ENCODE measurements at regions not wholly inside any gene's neighbourhood (a gene's known extent, or its start where the extent isn't known, plus 50 kb on each side); places are given as distances from the start of the nearest gene placed in this dataset.
"Not testable (repeated sequence)": the region's sequence is repeated elsewhere in the genome, so short reads cannot be mapped to it uniquely, and the experiment has no call there.

DNA sequence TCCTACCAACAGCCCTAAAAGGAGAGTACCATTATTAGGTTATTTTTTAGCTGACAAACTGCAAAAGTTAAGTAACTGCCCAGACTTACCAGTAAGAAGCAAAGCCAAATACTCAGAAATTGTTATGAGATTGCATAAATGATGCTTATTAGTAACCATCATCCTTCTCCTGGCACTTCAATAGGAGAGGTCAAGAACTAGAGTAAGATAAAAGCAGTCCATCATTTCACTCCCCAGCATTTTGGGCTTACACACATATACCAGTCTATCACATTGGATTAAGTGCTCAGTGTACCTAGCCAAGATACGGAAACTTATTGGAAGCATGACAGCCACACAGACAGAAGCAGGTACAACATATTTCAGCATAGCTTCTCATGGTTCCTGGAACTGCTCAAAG, 142.8 kb upstream of the EGR2 start:
- Mint-ChIP-seq H3K9me3 (peaks cover 0 to 1% of the 10 kb centered on the region in 2 donors), H3K36me3 (ENCODE audit: insufficient read depth in 2 of 2) (no peaks in the 10 kb centered on the region), H3K27me3 (ENCODE audit: low read depth) (peaks cover 68% of the 10 kb centered on the region), H3K4me1 (ENCODE audit: low read depth) (no peaks in the 10 kb centered on the region), H3K27ac (no peak overlapping the region), H3K4me3 (no peak overlapping the region)
- no peak for DNase-seq
- ATAC-seq (replicated peaks in 1 of 2): no peak

DNA sequence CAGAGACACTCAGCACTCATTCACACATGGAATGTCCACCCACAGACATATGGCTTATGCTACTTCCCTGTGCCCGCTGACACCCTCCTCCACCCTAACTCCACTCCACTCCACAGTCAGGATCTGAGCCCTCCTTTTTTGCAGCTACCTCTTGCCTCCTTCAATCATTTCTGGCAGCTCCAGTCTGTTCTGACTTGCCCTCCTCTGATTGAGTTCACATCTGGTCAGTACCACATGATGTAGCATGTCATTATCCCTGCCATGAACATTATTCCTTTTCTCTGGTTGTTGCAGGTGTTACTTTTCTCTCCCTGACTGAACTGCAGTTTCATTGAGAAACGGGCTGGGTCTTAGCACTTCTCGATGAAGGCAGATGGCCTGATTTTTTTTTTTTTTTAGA, 130.1 kb upstream of the EGR2 start:
- Mint-ChIP-seq H3K9me3 (peaks cover 0 to 3% of the 10 kb centered on the region in 2 donors), H3K36me3 (ENCODE audit: insufficient read depth in 2 of 2) (peaks cover 2 to 3% of the 10 kb centered on the region in 2 donors), H3K4me1 (ENCODE audit: low read depth) (no peaks in the 10 kb centered on the region), H3K4me3 (no peak overlapping the region), H3K27ac (no peak overlapping the region), H3K27me3 (ENCODE audit: low read depth) (peaks cover 40% of the 10 kb centered on the region)
- ATAC-seq (replicated peaks in 1 of 2) (no peak), DNase-seq (no peak)

DNA sequence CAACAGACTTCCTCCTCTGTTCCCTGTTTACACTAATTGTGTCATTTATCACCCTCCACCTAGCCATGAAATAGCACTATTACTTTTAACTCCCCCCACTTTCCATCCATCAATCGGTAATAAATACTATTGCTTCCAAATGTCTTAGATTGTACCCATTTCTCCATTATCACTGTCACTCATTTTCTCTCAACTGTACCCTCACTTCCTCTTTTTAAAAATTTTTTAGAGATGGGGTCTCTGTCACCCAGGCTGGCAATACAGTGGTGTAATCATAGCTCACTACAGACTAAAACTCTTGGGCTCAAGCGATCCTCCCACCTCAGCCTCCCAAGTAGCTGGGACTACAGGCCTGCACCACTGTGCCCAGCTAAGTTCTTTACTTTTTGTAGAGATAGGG, 123.5 kb upstream of the EGR2 start:
- H3K27ac Mint-ChIP-seq: no peak overlapping the region
- peaks cover 8% of the 10 kb centered on the region for H3K4me1 Mint-ChIP-seq (ENCODE audit: low read depth)
- no peak overlapping the region for H3K4me3 Mint-ChIP-seq
- H3K9me3 Mint-ChIP-seq: peaks cover 0 to 2% of the 10 kb centered on the region in 2 donors
- H3K27me3 Mint-ChIP-seq (ENCODE audit: low read depth): peaks cover 66% of the 10 kb centered on the region
- H3K36me3 Mint-ChIP-seq (ENCODE audit: insufficient read depth in 2 of 2): no peaks in the 10 kb centered on the region
- ATAC-seq (replicated peaks in 1 of 2): no peak
- DNase-seq: no peak

DNA sequence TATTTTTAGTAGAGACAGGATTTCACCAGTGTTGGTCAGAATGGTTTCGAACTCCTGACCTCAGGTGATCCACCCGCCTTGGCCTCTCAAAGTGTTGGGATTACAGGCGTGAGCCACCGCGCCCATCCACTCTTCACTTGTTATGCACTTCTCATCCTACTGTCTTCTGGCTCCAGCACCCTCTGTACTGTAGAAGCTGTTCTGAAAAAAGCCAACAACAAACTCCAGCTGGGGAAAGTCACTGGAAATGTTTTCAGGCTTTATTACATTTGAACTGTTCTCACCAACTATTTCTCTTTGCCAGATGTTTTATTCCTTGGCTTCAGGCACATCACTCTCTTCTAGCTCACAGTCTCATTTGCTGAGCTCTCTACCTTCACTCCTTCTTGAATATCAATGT, 122.5 kb upstream of the EGR2 start:
- Mint-ChIP-seq H3K36me3 (ENCODE audit: insufficient read depth in 2 of 2) (no peaks in the 10 kb centered on the region), H3K9me3 (peaks cover 0 to 2% of the 10 kb centered on the region in 2 donors), H3K27ac (no peak overlapping the region), H3K4me1 (ENCODE audit: low read depth) (peaks cover 8% of the 10 kb centered on the region), H3K27me3 (ENCODE audit: low read depth) (peaks cover 66% of the 10 kb centered on the region), H3K4me3 (no peak overlapping the region)
- ATAC-seq (replicated peaks in 1 of 2): no peak
- no peak for DNase-seq

DNA sequence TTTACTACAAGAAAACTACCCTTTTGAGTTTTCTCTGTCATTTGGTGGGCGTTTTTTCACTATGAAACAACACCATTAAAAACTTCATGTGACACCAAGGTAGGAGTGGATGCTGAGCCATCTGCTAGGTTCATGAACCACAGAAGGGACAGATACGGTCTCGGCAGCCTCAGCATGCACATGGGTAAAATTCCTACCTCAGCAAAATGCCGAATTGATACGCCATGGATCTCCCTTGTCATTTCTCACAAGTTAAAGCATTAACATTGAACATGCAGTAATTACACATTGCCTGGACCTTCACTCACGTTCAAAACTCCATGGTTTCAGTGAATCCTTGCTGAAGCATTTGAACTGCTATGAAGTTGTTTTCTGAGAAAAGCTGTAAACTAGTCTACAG, 121.5 kb upstream of the EGR2 start:
- H3K27me3 Mint-ChIP-seq (ENCODE audit: low read depth): peaks cover 70% of the 10 kb centered on the region

DNA sequence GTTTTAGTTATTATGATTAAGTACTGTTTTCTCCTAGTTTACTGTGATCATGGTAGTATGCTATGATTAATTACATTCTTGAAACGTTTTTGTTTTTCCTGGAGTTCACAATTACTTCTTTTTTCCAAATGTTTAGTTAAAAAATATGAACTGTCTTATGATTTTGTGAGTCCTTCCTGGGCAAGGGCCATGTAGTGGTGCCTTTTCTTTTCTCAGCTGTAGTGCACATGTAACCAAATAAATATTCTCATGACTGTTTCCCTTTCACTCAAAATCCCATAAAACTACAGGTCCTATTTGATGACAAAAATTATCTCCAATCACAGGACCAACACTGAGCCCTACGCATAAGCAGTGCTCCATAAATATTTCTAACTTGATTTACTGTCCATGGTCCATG, 118.9 kb upstream of the EGR2 start:
- H3K27me3 Mint-ChIP-seq (ENCODE audit: low read depth): peaks cover 61% of the 10 kb centered on the region

More for the DNA sequence above, 121.5 kb upstream of the EGR2 start:
- H3K4me1 Mint-ChIP-seq (ENCODE audit: low read depth): peaks cover 8% of the 10 kb centered on the region
- no peak overlapping the region for H3K4me3 Mint-ChIP-seq
- DNase-seq: no peak
- peaks cover 0 to 2% of the 10 kb centered on the region in 2 donors for H3K9me3 Mint-ChIP-seq
- H3K27ac Mint-ChIP-seq: no peak overlapping the region
- H3K36me3 Mint-ChIP-seq (ENCODE audit: insufficient read depth in 2 of 2): no peaks in the 10 kb centered on the region
- no peak for ATAC-seq (replicated peaks in 1 of 2)

DNA sequence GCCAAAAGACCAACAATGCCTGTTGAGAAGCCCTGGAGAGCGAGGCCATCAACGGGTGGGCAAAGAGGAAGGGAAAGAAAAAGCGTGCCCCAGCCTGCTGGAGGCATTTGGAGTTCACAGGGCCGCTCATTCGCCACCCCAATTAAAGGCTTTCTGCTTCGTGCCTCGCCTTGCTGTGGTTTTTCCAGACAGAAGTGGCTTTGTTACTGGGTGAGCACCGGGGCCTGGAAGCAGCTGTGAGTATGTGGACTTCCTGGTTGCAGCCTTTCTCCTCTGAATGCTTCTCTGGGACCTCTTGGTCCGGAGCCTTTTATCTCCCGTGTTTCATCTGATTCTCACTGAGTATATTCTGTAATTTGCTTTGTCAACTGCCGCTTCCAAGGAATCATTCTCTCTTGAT, 118.1 kb upstream of the EGR2 start:
- peaks cover 0 to 2% of the 10 kb centered on the region in 2 donors for H3K9me3 Mint-ChIP-seq
- DNase-seq (no peak), ATAC-seq (replicated peaks in 1 of 2) (no peak)
- no peaks in the 10 kb centered on the region for H3K36me3 Mint-ChIP-seq (ENCODE audit: insufficient read depth in 2 of 2)
- no peak overlapping the region for H3K4me3 Mint-ChIP-seq
- H3K27ac Mint-ChIP-seq: no peak overlapping the region
- peaks cover 54% of the 10 kb centered on the region for H3K27me3 Mint-ChIP-seq (ENCODE audit: low read depth)
- peaks cover 8% of the 10 kb centered on the region for H3K4me1 Mint-ChIP-seq (ENCODE audit: low read depth)

More for the DNA sequence above, 118.9 kb upstream of the EGR2 start:
- H3K36me3 Mint-ChIP-seq (ENCODE audit: insufficient read depth in 2 of 2): no peaks in the 10 kb centered on the region
- ATAC-seq (replicated peaks in 1 of 2): no peak
- H3K4me3 Mint-ChIP-seq: no peak overlapping the region
- H3K27ac Mint-ChIP-seq: no peak overlapping the region
- peaks cover 0 to 2% of the 10 kb centered on the region in 2 donors for H3K9me3 Mint-ChIP-seq
- DNase-seq: no peak
- H3K4me1 Mint-ChIP-seq (ENCODE audit: low read depth): peaks cover 8% of the 10 kb centered on the region

DNA sequence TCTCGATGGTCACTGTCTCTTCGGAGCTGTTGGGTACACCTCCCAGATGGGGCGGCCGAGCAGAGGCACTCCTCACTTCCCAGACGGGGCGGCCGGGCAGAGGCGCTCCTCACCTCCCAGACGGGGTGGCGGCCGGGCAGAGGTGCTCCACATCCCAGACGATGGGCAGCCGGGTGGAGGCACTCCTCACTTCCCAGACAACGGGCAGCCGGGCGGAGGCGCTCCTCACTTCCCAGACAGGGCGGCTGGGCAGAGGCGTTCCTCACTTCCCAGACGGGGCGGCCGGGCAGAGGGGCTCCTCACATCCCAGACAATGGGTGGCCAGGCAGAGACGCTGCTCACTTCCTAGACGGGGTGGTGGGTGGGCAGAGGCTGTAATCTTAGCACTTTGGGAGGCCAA, 112.6 kb upstream of the EGR2 start:
- H3K4me1 Mint-ChIP-seq (ENCODE audit: low read depth); H3K4me3 Mint-ChIP-seq; ATAC-seq (replicated peaks in 1 of 2); H3K27ac Mint-ChIP-seq; DNase-seq; H3K9me3 Mint-ChIP-seq; H3K36me3 Mint-ChIP-seq (ENCODE audit: insufficient read depth in 2 of 2): not testable (repeated sequence)
- peaks cover 19% of the 10 kb centered on the region for H3K27me3 Mint-ChIP-seq (ENCODE audit: low read depth)

DNA sequence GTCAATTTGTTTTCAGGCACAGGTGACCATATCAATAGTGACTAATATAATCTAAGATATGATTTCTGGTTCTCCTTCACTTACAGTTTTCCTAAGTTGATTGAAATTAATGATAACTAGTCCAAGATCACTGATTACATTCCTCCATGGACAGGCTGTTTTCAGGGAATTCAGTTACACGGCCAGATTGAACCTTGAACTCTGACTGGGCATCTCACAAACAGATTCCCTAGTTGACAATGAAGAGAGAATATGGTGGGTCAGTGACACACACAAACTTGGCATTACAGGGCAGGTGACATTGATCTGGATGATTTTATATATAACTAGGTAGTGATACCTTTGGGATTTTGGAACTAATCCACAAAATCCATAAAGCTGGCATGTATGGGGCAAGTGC, 110.2 kb upstream of the EGR2 start:
- no peak for ATAC-seq (replicated peaks in 1 of 2)
- Mint-ChIP-seq H3K4me1 (ENCODE audit: low read depth) (no peaks in the 10 kb centered on the region), H3K9me3 (peaks cover 3% of the 10 kb centered on the region in 2 donors), H3K27ac (no peak overlapping the region), H3K27me3 (ENCODE audit: low read depth) (peaks cover 22% of the 10 kb centered on the region), H3K36me3 (ENCODE audit: insufficient read depth in 2 of 2) (no peaks in the 10 kb centered on the region), H3K4me3 (no peak overlapping the region)
- no peak for DNase-seq

DNA sequence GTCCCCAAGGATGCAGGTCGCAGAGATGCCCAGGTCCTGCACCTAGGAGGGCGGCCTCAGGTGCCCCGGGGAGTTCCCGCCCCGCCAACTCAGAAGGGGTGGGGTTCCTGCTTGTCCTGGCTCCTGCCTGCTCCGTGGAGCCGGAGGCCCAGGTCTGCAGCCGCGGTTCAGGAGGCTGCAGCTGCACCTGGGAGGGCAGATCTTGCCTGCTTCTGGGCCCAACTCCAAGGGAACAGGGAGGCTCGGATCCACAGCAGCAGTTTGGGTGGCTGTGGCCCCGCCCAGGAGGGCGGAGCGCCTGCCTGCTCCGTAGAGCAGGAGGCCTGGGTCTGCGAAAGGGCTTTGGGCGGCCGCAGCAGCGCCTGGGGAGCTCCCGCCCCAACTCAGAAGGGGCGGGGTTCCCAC, 108.2 kb upstream of the EGR2 start:
- Mint-ChIP-seq H3K36me3 (ENCODE audit: insufficient read depth in 2 of 2) (no peaks in the 10 kb centered on the region), H3K9me3 (peaks cover 3% of the 10 kb centered on the region in 2 donors), H3K4me3 (no peak overlapping the region), H3K27ac (no peak overlapping the region), H3K4me1 (ENCODE audit: low read depth) (no peaks in the 10 kb centered on the region), H3K27me3 (ENCODE audit: low read depth) (peaks cover 43% of the 10 kb centered on the region)
- no peak for ATAC-seq (replicated peaks in 1 of 2)
- DNase-seq: no peak

DNA sequence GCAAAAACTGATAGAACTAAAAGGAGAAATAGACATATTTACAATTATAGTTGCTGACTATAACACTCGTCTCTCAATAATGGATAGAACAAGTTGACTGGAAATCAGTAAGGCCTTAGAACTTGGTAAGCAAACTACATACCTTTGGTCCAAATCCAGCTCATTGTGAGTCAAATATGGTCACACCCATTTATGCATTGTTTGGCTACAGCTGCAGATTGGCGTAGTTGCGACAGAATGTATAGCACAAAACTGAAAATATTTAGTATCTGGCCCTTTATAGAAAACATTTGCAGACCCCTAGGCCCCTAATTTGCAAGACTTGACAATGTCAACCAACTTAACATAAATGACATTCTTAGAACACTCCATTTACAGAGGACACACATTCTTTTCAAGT, 103.6 kb upstream of the EGR2 start:
- DNase-seq (no peak), ATAC-seq (replicated peaks in 1 of 2) (no peak)
- Mint-ChIP-seq H3K27me3 (ENCODE audit: low read depth) (peaks cover 62% of the 10 kb centered on the region), H3K27ac (no peak overlapping the region), H3K36me3 (ENCODE audit: insufficient read depth in 2 of 2) (no peaks in the 10 kb centered on the region), H3K4me3 (no peak overlapping the region), H3K4me1 (ENCODE audit: low read depth) (peaks cover 17% of the 10 kb centered on the region), H3K9me3 (peaks cover 0 to 3% of the 10 kb centered on the region in 2 donors)

DNA sequence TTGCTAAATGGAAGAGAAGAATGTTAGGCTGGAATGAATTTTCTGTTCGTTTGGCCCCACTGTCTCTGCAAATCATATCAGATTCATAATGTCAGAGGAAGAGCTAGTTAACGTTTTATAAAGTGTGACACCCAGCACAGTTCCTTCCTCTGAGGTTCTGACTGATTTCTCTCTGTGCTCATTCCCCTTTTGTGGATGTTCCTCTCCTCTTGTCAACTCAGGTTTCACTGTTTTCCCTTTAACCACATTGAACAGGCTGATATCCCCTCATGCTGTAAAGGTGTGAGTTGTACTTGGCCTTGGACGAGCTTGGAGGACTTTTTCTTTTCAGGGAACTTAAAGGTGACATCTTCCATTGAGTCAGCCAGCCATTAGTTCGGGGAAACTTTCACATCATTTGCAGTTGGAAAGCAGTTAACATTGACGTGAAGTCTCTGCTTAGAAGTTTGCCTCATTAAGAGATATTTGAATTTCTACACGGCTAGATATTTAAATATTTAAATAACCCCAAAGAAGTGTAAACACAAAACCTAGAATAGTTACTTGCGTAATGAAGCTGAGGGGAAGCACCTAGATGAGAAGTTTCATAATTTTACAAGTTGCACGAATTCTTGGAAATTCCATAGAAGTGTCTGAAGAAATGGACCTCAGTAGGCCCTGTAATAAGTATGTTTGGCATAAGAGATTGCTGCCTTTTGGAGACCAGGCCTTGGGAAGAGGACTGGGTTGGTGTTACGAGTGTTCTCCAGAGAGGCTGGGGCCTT, 101.5 kb upstream of the EGR2 start:
- H3K4me1 Mint-ChIP-seq (ENCODE audit: low read depth): peaks cover 17% of the 10 kb centered on the region
- H3K4me3 Mint-ChIP-seq: peak overlapping the region in 1 of 2 donors; percentile 24
- H3K36me3 Mint-ChIP-seq (ENCODE audit: insufficient read depth in 2 of 2): no peaks in the 10 kb centered on the region
- no peak overlapping the region for H3K27ac Mint-ChIP-seq
- no peaks in the 10 kb centered on the region for H3K9me3 Mint-ChIP-seq
- DNase-seq (no peak), ATAC-seq (replicated peaks in 1 of 2) (peak; percentile 13 to 39)
- H3K27me3 Mint-ChIP-seq (ENCODE audit: low read depth): peaks cover 71% of the 10 kb centered on the region

DNA sequence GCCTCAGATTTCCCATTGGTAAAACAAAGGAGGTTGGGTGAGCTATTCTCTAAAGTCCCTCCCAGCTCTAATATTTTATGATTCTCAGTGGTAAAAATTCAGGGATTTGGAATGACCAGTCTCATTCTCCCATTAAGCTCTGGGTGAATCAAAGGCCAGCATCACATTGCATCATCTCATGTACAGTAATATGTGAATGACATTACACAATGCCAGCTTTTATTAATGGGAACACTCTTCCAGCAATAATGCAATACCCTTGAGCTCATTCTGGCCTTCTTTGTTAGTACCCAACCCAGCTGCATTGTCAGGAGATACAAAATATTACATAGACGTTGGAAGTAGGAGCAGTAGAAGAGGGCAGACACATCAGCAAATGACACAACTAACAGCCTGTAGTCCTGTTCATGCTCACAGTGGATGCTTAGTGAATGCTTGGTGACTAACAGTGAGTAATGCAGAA, 100.0 kb upstream of the EGR2 start:
- Mint-ChIP-seq H3K27ac (no peak overlapping the region), H3K9me3 (no peaks in the 10 kb centered on the region), H3K4me1 (ENCODE audit: low read depth) (peaks cover 17% of the 10 kb centered on the region), H3K36me3 (ENCODE audit: insufficient read depth in 2 of 2) (no peaks in the 10 kb centered on the region), H3K4me3 (no peak overlapping the region), H3K27me3 (ENCODE audit: low read depth) (peaks cover 74% of the 10 kb centered on the region)
- no peak for DNase-seq
- ATAC-seq (replicated peaks in 1 of 2): no peak

DNA sequence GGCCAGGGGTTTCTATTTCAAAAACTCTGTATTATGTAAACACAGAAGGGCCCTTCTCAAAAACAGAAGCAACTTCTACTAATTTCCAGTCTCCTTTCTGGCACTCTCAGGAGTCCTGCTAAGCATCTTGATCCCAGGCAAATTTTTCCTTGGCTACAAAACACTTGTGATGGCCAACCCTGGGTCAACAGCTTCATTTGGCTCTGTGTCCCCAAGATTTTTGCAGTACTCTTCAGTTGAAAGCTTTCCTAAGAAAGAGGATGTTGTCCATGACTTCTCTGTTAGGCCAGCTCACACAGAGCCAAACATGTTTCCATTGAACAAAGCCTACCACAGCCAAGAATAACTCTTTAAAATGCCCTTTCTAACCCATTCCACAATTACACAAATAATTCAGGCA, 99.0 kb upstream of the EGR2 start:
- Mint-ChIP-seq H3K27me3 (ENCODE audit: low read depth) (peaks cover 64% of the 10 kb centered on the region), H3K4me3 (no peak overlapping the region), H3K27ac (no peak overlapping the region), H3K36me3 (ENCODE audit: insufficient read depth in 2 of 2) (no peaks in the 10 kb centered on the region), H3K9me3 (no peaks in the 10 kb centered on the region), H3K4me1 (ENCODE audit: low read depth) (peaks cover 17% of the 10 kb centered on the region)
- ATAC-seq (replicated peaks in 1 of 2) (no peak), DNase-seq (no peak)

Measured in activated T-cell treated with anti-CD3 and anti-CD28 coated beads, Interleukin-2, amount 50 U/mL, for 72 hours (primary cell).